ENCODE measurements at regions not wholly inside any gene's neighbourhood (a gene's known extent, or its start where the extent isn't known, plus 50 kb on each side); places are given as distances from the start of the nearest gene placed in this dataset.
A peak's percentile ranks its signal among the peaks of the same experiment; 100 is the strongest.

DNA sequence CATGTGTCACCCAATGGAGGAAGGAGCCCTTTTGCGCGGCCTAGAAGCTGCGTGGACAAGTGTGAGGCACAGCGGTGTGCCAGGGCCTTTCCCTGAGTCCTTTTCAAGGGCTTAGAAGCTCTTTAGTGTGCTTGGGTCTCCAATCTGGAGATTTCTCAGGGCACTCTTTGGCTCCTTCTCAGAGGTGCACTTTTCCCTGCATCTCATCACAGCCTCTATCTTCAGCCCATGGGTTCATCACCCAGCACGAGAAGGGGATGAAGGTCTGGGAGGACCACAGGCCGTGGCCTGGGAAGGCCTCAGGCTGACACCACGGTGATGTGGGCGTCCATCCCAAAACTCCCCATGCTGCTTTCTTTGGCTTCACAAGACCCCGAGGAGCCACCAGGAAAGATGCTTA, 233.4 kb downstream of the TEX36 start:
- TF ChIP-seq, protein P1, sequence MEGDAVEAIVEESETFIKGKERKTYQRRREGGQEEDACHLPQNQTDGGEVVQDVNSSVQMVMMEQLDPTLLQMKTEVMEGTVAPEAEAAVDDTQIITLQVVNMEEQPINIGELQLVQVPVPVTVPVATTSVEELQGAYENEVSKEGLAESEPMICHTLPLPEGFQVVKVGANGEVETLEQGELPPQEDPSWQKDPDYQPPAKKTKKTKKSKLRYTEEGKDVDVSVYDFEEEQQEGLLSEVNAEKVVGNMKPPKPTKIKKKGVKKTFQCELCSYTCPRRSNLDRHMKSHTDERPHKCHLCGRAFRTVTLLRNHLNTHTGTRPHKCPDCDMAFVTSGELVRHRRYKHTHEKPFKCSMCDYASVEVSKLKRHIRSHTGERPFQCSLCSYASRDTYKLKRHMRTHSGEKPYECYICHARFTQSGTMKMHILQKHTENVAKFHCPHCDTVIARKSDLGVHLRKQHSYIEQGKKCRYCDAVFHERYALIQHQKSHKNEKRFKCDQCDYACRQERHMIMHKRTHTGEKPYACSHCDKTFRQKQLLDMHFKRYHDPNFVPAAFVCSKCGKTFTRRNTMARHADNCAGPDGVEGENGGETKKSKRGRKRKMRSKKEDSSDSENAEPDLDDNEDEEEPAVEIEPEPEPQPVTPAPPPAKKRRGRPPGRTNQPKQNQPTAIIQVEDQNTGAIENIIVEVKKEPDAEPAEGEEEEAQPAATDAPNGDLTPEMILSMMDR (conservative IDR thresholded peaks at IDR 0.05; ENCODE audit: low read length) = no peak
- no peak for TF ChIP-seq EZH2phosphoT487 (IDR thresholded peaks at IDR 0.05; ENCODE audit: borderline replicate concordance, low read depth, low read length)
- CTCF ChIA-PET (ENCODE audit: unreplicated experiment) = interaction anchor here (0.9 kb wide), 1 partner anchor 15 kb away, joined by 3 read pairs; no protein-coding TSS in a partner anchor
- no TSS peak for BruUV-seq (replicated peaks)

DNA sequence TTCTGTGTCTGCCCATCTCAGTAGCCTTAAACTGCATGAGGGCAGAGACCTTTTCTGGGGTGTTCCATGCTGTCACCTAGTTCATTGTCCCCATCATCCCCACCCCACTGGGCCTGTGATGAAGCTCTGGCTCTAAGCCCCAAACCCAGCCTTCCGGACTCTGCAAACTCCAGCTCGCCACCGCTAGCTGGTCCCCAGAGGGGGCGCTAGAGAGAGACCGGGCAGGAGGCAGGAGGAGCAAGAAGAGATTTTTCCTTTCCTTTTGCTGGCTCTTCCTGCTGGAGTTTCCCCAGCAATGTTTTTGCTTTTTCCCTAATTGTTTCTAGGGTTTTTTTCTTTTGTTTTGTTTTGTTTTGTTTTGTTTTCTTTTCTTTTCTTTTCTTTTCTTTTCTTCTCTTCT, 234.4 kb downstream of the TEX36 start:
- H4K20me1 ChIP-seq (ENCODE audit: insufficient read depth, low read length) = no peaks in the 10 kb centered on the region
- no TSS peak for BruUV-seq (replicated peaks)

More for the DNA sequence above, 233.4 kb downstream of the TEX36 start:
- no peak overlapping the region for H3K4me3 ChIP-seq (ENCODE audit: low read depth, low read length, poor library complexity, severe bottlenecking)
- H3K9me2 ChIP-seq (ENCODE audit: insufficient read depth, low read length) = no peaks in the 10 kb centered on the region
- no peaks in the 10 kb centered on the region for H4K20me1 ChIP-seq (ENCODE audit: insufficient read depth, low read length)
- intact Hi-C loops (cut with micrococcal nuclease; ENCODE audit: unreplicated experiment) = no loop called here
- H3K27ac ChIP-seq (ENCODE audit: low read depth, low read length, poor library complexity, severe bottlenecking) = no peak overlapping the region
- no peak for DNase-seq (ENCODE audit: low spot score)
- no peak overlapping the region for H2AFZ ChIP-seq (ENCODE audit: low read length)
- POLR2A ChIA-PET = no interaction called here
- no peaks in the 10 kb centered on the region for H3K79me2 ChIP-seq (ENCODE audit: insufficient read depth, low read depth, low read length)
- H3K36me3 ChIP-seq (ENCODE audit: insufficient read depth, low read length) = no peaks in the 10 kb centered on the region
- no peak overlapping the region for H3K4me2 ChIP-seq (ENCODE audit: low read length)
- no peaks in the 10 kb centered on the region for H3K9me3 ChIP-seq (ENCODE audit: low read length)
- H3K4me1 ChIP-seq (ENCODE audit: insufficient read depth, low read length, poor library complexity, severe bottlenecking) = no peaks in the 10 kb centered on the region

DNA sequence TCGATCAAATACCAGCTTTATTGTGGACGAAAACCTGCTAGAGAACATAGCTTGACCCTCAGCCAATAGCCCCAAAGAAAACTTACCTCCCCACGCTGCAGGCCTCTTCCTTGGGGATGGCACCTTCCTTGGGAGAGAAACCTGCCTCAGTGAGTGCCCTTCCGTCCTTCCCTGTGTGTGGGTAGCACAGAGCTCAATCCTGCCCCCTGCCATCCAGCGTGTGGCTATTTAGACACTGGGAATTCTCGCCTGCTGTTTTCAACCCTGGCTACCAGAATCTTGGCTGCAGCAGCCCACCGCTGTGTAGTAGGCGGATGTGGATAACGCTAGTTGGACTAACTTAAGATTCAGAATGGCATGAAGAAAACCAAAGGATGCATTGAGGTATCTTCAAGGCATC, 238.2 kb downstream of the TEX36 start:
- no peak for DNase-seq (ENCODE audit: low spot score)
- Histone ChIP-seq H3K36me3 (ENCODE audit: insufficient read depth, low read length) (no peaks in the 10 kb centered on the region), H4K20me1 (ENCODE audit: insufficient read depth, low read length) (no peaks in the 10 kb centered on the region), H3K27ac (ENCODE audit: low read depth, low read length, poor library complexity, severe bottlenecking) (no peak overlapping the region), H3K9me3 (ENCODE audit: low read length) (no peaks in the 10 kb centered on the region), H3K4me3 (ENCODE audit: low read depth, low read length, poor library complexity, severe bottlenecking) (no peak overlapping the region), H3K79me2 (ENCODE audit: insufficient read depth, low read depth, low read length) (no peaks in the 10 kb centered on the region), H3K4me2 (ENCODE audit: low read length) (no peak overlapping the region), H2AFZ (ENCODE audit: low read length) (no peak overlapping the region), H3K4me1 (ENCODE audit: insufficient read depth, low read length, poor library complexity, severe bottlenecking) (no peaks in the 10 kb centered on the region), H3K9me2 (ENCODE audit: insufficient read depth, low read length) (no peaks in the 10 kb centered on the region)
- POLR2A ChIA-PET = no interaction called here
- TF ChIP-seq EZH2phosphoT487 (IDR thresholded peaks at IDR 0.05; ENCODE audit: borderline replicate concordance, low read depth, low read length) = no peak
- TF ChIP-seq, protein P1 (conservative IDR thresholded peaks at IDR 0.05; ENCODE audit: low read length) = no peak
- intact Hi-C loops (cut with micrococcal nuclease; ENCODE audit: unreplicated experiment) = no loop called here
- CTCF ChIA-PET (ENCODE audit: unreplicated experiment) = no interaction called here
- BruUV-seq (replicated peaks) = no TSS peak

More for the DNA sequence above, 234.4 kb downstream of the TEX36 start:
- H3K4me2 ChIP-seq (ENCODE audit: low read length) = no peak overlapping the region
- no peaks in the 10 kb centered on the region for H3K9me3 ChIP-seq (ENCODE audit: low read length)
- H3K9me2 ChIP-seq (ENCODE audit: insufficient read depth, low read length) = no peaks in the 10 kb centered on the region
- ChIA-PET POLR2A (no interaction called here), CTCF (ENCODE audit: unreplicated experiment) (no interaction called here)
- H3K4me1 ChIP-seq (ENCODE audit: insufficient read depth, low read length, poor library complexity, severe bottlenecking) = no peaks in the 10 kb centered on the region
- no peaks in the 10 kb centered on the region for H3K79me2 ChIP-seq (ENCODE audit: insufficient read depth, low read depth, low read length)
- TF ChIP-seq, protein P1 (conservative IDR thresholded peaks at IDR 0.05; ENCODE audit: low read length) = peak; percentile 69
- TF ChIP-seq EZH2phosphoT487 (IDR thresholded peaks at IDR 0.05; ENCODE audit: borderline replicate concordance, low read depth, low read length) = no peak
- peak; percentile 8 for DNase-seq (ENCODE audit: low spot score)
- intact Hi-C loops (cut with micrococcal nuclease; ENCODE audit: unreplicated experiment) = no loop called here
- no peak overlapping the region for H2AFZ ChIP-seq (ENCODE audit: low read length)
- no peak overlapping the region for H3K4me3 ChIP-seq (ENCODE audit: low read depth, low read length, poor library complexity, severe bottlenecking)
- H3K27ac ChIP-seq (ENCODE audit: low read depth, low read length, poor library complexity, severe bottlenecking) = no peak overlapping the region
- no peaks in the 10 kb centered on the region for H3K36me3 ChIP-seq (ENCODE audit: insufficient read depth, low read length)

Data from OCI-LY7 (cell line).